Brain microvascular endothelial cell (primary cell): ENCODE measurements at regions not wholly inside any gene's neighbourhood (a gene's known extent, or its start where the extent isn't known, plus 50 kb on each side); places are given as distances from the start of the nearest gene placed in this dataset.

Experiments used
- DNase-seq: peaks from one replicate; pipeline ENCODE4 v3.0.0-alpha.2; 2020
- H3K27ac ChIP-seq: fragments of 250-450 bp; sonication (Bioruptor Pico); 2 replicates; pipeline ENCODE4 v1.5.1; 2020; ENCODE audit warnings: mild to moderate bottlenecking, moderate library complexity
- H3K27me3 ChIP-seq: fragments of 250-450 bp; sonication (Bioruptor Pico); replicated peaks from 2 replicates; pipeline ENCODE4 v1.5.1; 2020; ENCODE audit warnings: mild to moderate bottlenecking
- H3K36me3 ChIP-seq: fragments of 250-450 bp; sonication (Bioruptor Pico); replicated peaks from 2 replicates; pipeline ENCODE4 v1.5.1; 2020; ENCODE audit warnings: mild to moderate bottlenecking
- H3K4me3 ChIP-seq: 2 replicates; pipeline ENCODE4 v1.5.1; 2011; ENCODE audit warnings: low read depth, mild to moderate bottlenecking, control low read depth, low read length, moderate library complexity
- in situ Hi-C: cut with HindIII; loops from 2 replicates; pipeline ENCODE4 v1.10.0; 2017; ENCODE audit warnings: low sequenced_read_pairs, low pct_ligation_motif_present
- TF ChIP-seq, protein P1 (sequence below): IDR thresholded peaks from 2 replicates; pipeline ENCODE4 v1.5.1; 2011; ENCODE audit warnings: low read depth, mild to moderate bottlenecking, moderate library complexity, low read length, control low read depth, inconsistent platforms; ENCODE audit errors: missing control alignments

DNA sequence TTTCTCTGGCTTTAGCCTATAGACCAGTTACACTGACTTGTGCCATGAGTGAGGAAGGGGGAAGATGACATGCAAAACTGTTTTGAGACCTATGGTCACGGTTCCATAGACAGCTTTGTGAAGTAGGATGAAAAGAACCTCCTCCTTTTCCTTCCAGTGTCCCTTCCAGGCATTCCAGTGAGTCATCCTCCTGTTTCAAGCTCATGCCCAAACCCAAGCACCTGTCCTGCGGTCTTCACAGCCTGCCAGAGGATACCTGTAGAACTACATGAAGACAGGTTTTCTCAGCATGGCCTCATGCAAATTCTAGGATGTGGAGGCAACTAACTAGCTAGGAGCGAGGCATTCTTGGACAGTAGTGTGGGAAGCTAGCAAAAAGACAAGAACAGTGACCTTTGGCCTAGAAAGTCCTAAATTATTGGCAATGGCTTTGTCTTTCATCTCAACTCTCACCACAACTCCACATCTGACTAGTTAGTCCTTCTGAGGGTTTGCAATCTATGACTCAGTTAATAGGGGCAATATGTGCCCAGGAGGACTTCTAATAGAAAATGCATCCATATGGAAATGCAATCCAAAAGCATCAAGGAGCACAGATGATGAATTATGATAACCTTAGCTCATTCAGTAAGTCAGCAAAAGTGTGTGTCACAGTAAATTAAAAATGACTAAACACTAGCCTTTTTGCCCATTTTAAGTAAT lies 154.7 kb downstream of the RBM43 start:
- Histone ChIP-seq H3K36me3 (no peaks in the 10 kb centered on the region), H3K27ac (no peak overlapping the region), H3K4me3 (no peak overlapping the region), H3K27me3 (no peaks in the 10 kb centered on the region)
- TF ChIP-seq, protein P1, sequence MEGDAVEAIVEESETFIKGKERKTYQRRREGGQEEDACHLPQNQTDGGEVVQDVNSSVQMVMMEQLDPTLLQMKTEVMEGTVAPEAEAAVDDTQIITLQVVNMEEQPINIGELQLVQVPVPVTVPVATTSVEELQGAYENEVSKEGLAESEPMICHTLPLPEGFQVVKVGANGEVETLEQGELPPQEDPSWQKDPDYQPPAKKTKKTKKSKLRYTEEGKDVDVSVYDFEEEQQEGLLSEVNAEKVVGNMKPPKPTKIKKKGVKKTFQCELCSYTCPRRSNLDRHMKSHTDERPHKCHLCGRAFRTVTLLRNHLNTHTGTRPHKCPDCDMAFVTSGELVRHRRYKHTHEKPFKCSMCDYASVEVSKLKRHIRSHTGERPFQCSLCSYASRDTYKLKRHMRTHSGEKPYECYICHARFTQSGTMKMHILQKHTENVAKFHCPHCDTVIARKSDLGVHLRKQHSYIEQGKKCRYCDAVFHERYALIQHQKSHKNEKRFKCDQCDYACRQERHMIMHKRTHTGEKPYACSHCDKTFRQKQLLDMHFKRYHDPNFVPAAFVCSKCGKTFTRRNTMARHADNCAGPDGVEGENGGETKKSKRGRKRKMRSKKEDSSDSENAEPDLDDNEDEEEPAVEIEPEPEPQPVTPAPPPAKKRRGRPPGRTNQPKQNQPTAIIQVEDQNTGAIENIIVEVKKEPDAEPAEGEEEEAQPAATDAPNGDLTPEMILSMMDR, result no peak
- in situ Hi-C loops, result no loop called here
- no peak for DNase-seq

DNA sequence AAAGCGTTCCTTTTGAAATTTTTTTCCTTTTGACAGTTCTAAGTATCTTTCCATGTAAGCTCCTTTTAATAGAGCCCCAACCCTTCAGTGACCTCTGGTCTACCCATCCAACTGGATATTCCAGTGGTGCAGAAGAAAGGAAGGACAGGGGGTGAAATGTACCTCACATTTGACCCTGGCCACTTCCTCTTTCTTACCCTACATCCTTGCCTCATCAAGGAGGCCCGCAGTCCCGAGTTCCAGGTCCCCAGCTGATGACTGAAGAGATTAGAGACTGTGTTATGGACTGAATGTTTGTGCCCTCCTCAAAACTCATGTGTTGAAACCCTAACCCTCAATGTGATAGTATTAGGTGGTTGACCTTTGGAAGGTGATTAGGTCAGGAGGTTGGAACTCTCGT lies 158.1 kb downstream of the RBM43 start:
- Histone ChIP-seq H3K4me3 (no peak overlapping the region), H3K27me3 (no peaks in the 10 kb centered on the region), H3K36me3 (no peaks in the 10 kb centered on the region), H3K27ac (no peak overlapping the region)
- DNase-seq, result no peak
- in situ Hi-C loops, result no loop called here
- TF ChIP-seq, protein P1, result no peak

DNA sequence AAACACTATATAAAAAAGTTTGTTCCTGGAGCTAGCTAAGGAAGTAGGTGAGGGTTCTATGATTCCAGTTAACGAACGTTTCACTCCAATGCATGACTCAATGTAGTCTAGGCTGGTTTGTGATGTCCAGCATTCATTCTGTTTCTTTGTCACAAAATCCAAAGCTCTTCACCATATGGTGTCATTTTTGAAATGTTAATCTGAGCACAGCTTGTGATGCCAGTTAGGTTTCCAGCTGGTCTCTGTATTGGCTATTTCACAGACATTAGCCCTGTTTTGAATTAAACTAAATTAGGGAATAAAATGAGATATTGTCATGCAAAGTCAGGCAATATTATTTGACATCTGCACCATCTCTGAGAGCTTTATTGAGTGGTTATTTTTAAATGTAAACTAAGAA lies 159.4 kb downstream of the RBM43 start:
- Histone ChIP-seq H3K4me3 (no peak overlapping the region), H3K36me3 (no peaks in the 10 kb centered on the region), H3K27me3 (no peaks in the 10 kb centered on the region), H3K27ac (no peak overlapping the region)
- in situ Hi-C loops, result no loop called here
- no peak for DNase-seq
- TF ChIP-seq, protein P1, result no peak

DNA sequence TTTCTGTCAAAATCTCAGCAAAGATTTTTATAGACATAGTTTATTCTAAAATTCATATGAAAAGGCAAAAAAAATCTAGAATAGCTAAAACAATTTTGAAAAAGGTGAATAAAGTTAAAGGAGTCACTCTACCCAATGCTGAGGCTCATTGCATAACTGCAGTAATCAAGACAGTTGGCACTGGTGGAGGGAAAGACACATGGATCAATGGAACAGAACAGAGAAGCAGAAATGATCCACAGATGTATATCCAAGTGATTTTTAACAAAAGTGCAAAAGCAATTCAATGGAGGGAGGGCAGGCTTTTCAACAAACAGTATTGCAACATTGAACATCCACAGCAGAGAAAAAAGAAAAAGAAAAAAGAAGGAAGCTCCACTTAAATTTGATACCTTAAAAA lies 162.8 kb downstream of the RBM43 start:
- Histone ChIP-seq H3K36me3 (no peaks in the 10 kb centered on the region), H3K4me3 (no peak overlapping the region), H3K27ac (no peak overlapping the region), H3K27me3 (no peaks in the 10 kb centered on the region)
- in situ Hi-C loops, result no loop called here
- TF ChIP-seq, protein P1, result no peak
- no peak for DNase-seq

DNA sequence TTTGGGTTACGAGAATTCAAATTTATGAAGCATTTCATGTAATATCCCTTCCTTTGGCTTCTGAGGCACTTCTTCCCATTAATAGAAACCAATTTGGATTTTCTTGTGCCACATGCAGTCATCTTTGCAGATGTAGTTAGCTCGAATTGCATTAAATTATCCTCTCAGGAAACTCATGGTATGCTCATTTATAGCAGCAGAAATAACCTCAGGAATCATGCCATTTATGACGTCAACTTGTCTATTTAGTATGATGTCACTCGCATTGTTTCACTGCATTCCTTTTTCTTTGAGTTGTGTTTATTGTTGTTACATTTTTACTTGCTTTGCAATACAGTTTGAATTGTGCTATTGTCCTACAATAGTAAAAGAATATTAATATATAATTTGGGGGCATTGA lies 163.8 kb downstream of the RBM43 start:
- no peaks in the 10 kb centered on the region for H3K27me3 ChIP-seq
- H3K4me3 ChIP-seq, result no peak overlapping the region
- TF ChIP-seq, protein P1, result no peak
- in situ Hi-C loops, result no loop called here
- H3K27ac ChIP-seq, result no peak overlapping the region
- H3K36me3 ChIP-seq, result no peaks in the 10 kb centered on the region
- no peak for DNase-seq

DNA sequence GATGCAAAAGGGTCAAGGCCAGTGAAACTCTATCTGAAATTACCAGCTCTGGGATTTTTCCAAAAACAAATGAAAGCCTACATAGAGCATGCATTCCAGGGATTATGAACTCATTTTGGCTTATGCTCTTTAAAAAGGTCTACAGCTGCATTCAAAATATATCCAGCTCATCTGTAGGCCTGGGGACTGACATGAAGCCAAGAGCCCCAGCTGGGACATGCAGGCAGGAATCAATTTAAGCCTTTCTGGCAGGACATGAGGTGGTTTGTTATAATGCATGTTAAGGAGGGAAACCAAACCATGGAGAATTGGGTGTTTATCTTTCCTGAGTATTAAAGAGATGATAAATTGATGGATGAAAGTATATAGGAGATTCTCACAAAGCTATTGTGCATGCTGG lies 164.5 kb downstream of the RBM43 start:
- no peak for DNase-seq
- H3K27me3 ChIP-seq, result no peaks in the 10 kb centered on the region
- H3K36me3 ChIP-seq, result no peaks in the 10 kb centered on the region
- H3K27ac ChIP-seq, result no peak overlapping the region
- no peak overlapping the region for H3K4me3 ChIP-seq
- TF ChIP-seq, protein P1, result no peak
- in situ Hi-C loops, result no loop called here
